BLaER1 (cell line): ENCODE measurements at regions not wholly inside any gene's neighbourhood (a gene's known extent, or its start where the extent isn't known, plus 50 kb on each side); places are given as distances from the start of the nearest gene placed in this dataset.

ENCODE experiments used
- H3K27ac ChIP-seq: shearing (Covaris generic); formaldehyde crosslinking; 2 replicates; pipeline ENCODE4 v1.8.1; 2022
- H3K27me3 ChIP-seq: shearing (Covaris generic); formaldehyde crosslinking; 2 replicates; pipeline ENCODE4 v1.8.1; 2022
- H3K36me3 ChIP-seq: shearing (Covaris generic); formaldehyde crosslinking; 2 replicates; pipeline ENCODE4 v1.8.1; 2022
- H3K4me1 ChIP-seq: shearing (Covaris generic); formaldehyde crosslinking; 2 replicates; pipeline ENCODE4 v1.8.1; 2022
- H3K4me2 ChIP-seq: shearing (Covaris generic); formaldehyde crosslinking; 2 replicates; pipeline ENCODE4 v1.8.1; 2022
- H3K4me3 ChIP-seq: shearing (Covaris generic); formaldehyde crosslinking; 2 replicates; pipeline ENCODE4 v1.8.1; 2022
- H3K9ac ChIP-seq: shearing (Covaris generic); formaldehyde crosslinking; 2 replicates; pipeline ENCODE4 v1.8.1; 2022
- H3K9me3 ChIP-seq: shearing (Covaris generic); formaldehyde crosslinking; 2 replicates; pipeline ENCODE4 v1.8.1; 2022
- H4K20me1 ChIP-seq: shearing (Covaris generic); formaldehyde crosslinking; 2 replicates; pipeline ENCODE4 v1.8.1; 2022
- Cebpa-rat ChIP-seq: shearing (Covaris generic); IDR thresholded peaks from 2 replicates; pipeline ENCODE4 v1.8.1; 2022

DNA sequence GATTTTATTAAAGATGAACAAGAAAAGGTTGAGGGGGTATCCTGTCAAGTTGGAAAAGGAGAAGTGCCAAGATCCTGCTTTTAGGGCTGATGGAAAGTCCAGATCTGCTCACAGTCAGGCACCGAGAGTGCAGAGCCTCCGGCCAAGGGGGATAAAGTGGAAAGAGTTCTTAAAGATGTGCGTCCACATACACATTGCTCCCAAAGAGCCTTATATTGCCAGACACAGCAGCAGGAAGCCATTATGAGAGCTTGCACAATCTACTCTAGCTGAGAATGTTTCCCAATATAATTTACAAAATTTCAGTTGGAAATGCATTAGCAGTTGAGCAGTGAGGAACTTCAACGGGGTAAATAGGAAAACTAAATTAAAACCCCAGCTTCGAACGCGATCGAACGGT lies 95.6 kb downstream of the SALL1 start:
- no peaks in the 10 kb centered on the region for H3K36me3 ChIP-seq
- peaks cover 26% of the 10 kb centered on the region for H3K4me1 ChIP-seq
- H4K20me1 ChIP-seq: no peaks in the 10 kb centered on the region
- H3K27me3 ChIP-seq: no peaks in the 10 kb centered on the region
- H3K9ac ChIP-seq: no peak overlapping the region
- no peak overlapping the region for H3K27ac ChIP-seq
- no peak overlapping the region for H3K4me3 ChIP-seq
- H3K9me3 ChIP-seq: 0 out of 2 replicates have a peak, but pooled peaks cover 12% of the 10 kb centered on the region
- no peak overlapping the region for H3K4me2 ChIP-seq
- TF ChIP-seq Cebpa-rat: no peak

DNA sequence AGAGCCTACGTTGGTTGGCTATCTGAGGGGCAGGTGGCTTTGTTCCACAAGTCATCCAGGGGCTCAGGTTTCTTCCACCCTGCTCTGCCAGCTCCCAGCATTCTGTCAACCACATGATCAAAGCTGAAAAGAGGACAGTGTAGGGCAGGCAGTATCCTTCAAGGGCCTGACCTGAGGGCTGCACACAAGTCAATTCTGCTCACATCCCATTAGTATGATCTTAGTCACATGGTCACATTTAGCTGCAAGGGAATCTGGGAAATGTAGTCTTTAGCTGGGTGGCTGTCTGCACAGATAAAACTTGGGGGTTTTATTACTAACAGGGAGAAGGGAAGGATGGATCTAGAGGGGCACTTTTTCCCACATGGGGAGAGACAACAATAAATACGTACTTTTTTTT lies 97.3 kb downstream of the SALL1 start:
- Histone ChIP-seq H3K4me2 (no peak overlapping the region), H3K9me3 (0 out of 2 replicates have a peak, but pooled peaks cover 12% of the 10 kb centered on the region), H3K4me1 (peaks cover 30% of the 10 kb centered on the region), H3K27me3 (no peaks in the 10 kb centered on the region), H3K9ac (no peak overlapping the region), H3K4me3 (no peak overlapping the region), H3K36me3 (no peaks in the 10 kb centered on the region), H4K20me1 (no peaks in the 10 kb centered on the region), H3K27ac (no peak overlapping the region)
- no peak for TF ChIP-seq Cebpa-rat

DNA sequence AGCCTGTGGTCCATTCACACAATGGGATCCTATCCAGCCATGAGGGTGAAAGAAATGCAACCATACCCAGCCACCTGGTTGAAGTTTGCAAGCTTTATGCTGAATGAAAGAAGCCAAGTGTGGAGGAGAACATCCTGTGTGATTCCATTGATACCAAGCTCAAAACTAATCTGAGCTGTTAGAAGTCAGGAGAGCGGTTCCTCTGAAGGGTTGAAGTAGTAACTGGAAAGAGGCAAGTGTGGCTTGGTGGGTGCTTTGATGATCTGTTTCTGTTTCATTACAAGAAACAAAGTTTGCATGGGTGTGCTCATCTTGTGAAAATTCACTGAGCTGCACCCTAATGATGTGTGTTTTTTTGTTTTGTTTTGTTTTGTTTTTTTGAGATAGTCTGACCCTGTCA lies 99.4 kb downstream of the SALL1 start:
- H3K4me1 ChIP-seq: peaks cover 25% of the 10 kb centered on the region
- H3K36me3 ChIP-seq: no peaks in the 10 kb centered on the region
- H3K27ac ChIP-seq: no peak overlapping the region
- H3K27me3 ChIP-seq: no peaks in the 10 kb centered on the region
- H3K4me3 ChIP-seq: no peak overlapping the region
- TF ChIP-seq Cebpa-rat: no peak
- 0 out of 2 replicates have a peak, but pooled peaks cover 12% of the 10 kb centered on the region for H3K9me3 ChIP-seq
- H4K20me1 ChIP-seq: no peaks in the 10 kb centered on the region
- H3K9ac ChIP-seq: no peak overlapping the region
- peak overlapping the region; percentile 45 for H3K4me2 ChIP-seq

DNA sequence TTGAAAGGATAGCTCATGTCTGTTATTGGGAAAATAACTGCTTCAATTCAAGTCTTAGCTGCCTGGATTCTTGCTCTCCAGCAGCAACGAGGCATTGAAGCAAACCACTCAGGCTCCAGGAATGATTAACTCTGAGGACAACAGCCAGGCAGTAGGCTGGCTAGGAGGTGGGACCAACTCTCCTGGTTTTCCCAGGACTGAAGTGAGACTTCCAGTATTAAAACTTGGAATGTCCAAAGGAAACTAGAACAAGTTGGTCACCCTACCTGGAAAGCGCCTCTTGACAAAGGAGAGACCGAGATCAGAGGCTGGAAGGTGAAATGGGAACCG lies 100.7 kb downstream of the SALL1 start:
- Histone ChIP-seq H3K36me3 (no peaks in the 10 kb centered on the region), H3K27me3 (no peaks in the 10 kb centered on the region), H3K9ac (no peak overlapping the region), H3K4me2 (no peak overlapping the region), H3K4me3 (no peak overlapping the region), H3K27ac (no peak overlapping the region), H3K4me1 (peaks cover 25% of the 10 kb centered on the region), H4K20me1 (no peaks in the 10 kb centered on the region), H3K9me3 (0 out of 2 replicates have a peak, but pooled peaks cover 12% of the 10 kb centered on the region)
- TF ChIP-seq Cebpa-rat: no peak

DNA sequence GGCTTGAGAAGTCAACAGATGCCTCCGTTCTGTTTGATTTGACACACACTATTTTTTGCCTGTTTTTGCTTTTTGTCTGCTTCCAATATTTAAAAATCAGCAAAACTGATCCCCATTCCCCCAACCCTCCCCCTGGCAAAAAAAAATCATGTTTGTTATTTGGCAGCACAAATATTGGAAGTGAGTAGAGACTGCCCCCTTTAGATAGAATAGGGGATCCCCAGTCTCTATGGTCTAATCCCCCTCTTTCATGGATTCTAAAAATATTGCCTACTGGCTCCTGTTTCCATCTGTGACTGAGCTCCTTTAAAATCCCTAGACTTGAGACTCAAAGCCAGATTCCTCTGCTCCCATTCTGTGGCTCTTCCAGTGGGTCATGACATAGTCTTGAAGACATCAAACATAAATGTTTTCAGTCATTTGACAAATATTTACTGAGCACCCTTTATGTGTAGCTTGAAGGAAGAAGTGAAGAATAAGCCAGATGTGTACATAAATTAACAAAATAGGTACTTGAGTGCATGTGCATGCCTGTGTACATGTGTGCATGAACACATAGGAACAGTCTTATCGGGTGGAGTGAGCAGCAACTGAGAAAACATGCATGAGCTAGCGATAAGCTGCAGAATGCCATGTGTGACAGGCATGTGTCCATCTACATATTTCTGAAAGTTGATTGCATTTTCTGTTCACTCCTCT lies 101.2 kb downstream of the SALL1 start:
- no peaks in the 10 kb centered on the region for H4K20me1 ChIP-seq
- H3K27me3 ChIP-seq: no peaks in the 10 kb centered on the region
- no peak overlapping the region for H3K4me2 ChIP-seq
- no peak overlapping the region for H3K4me3 ChIP-seq
- 0 out of 2 replicates have a peak, but pooled peaks cover 12% of the 10 kb centered on the region for H3K9me3 ChIP-seq
- H3K9ac ChIP-seq: no peak overlapping the region
- no peaks in the 10 kb centered on the region for H3K36me3 ChIP-seq
- no peak for TF ChIP-seq Cebpa-rat
- peaks cover 25% of the 10 kb centered on the region for H3K4me1 ChIP-seq
- H3K27ac ChIP-seq: no peak overlapping the region

DNA sequence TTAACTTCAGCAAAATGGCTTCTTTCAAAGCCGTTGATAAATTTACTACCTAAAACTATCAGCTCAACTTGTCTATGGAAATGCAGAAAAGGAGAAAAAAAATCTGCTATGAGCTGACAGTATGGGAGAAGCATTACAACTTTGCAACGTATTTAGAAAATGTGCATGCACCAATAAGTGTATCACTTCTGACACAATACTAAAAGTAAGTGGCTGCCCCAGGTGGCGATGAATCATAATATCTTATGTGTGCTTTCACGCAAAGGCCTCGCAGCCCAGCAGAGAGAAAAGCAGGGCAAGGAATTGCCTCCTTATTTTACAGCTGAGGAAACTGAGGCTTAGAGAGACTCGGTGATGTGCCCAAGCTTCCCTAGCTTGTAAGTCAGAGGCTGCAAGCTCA lies 101.8 kb downstream of the SALL1 start:
- Histone ChIP-seq H3K27ac (no peak overlapping the region), H4K20me1 (no peaks in the 10 kb centered on the region), H3K9me3 (0 out of 2 replicates have a peak, but pooled peaks cover 8% of the 10 kb centered on the region), H3K4me1 (peaks cover 28% of the 10 kb centered on the region), H3K27me3 (no peaks in the 10 kb centered on the region), H3K9ac (no peak overlapping the region), H3K4me3 (no peak overlapping the region), H3K36me3 (no peaks in the 10 kb centered on the region), H3K4me2 (no peak overlapping the region)
- no peak for TF ChIP-seq Cebpa-rat

DNA sequence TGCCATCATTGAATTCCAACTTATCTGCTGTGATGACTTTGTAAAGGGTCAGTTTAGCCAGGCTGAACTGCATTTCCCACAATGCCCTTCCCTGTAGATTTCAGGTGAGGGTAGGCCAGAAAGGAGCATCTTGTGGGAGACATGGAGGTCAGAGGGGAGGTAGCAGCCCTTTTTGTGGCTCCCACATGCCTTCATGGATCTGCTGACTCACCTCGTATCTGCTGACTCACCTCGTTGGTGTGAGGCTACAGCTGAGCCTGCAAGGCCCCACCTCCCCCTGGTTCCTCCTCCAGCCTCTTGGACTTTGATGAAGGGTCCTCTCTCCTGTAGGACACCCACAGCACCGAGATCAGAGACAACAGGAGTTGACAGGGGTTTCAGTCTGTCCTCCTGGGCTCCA lies 102.5 kb downstream of the SALL1 start:
- Histone ChIP-seq H3K4me1 (peaks cover 34% of the 10 kb centered on the region), H3K27me3 (no peaks in the 10 kb centered on the region), H3K36me3 (no peaks in the 10 kb centered on the region), H3K9me3 (0 out of 2 replicates have a peak, but pooled peaks cover under 1% of the 10 kb centered on the region), H3K9ac (no peak overlapping the region), H4K20me1 (no peaks in the 10 kb centered on the region), H3K27ac (no peak overlapping the region; the same call in 1 of the 2 replicates), H3K4me3 (no peak overlapping the region), H3K4me2 (0 out of 2 replicates have a peak overlapping the region, but pooled peaks have one; percentile 12)
- no peak for TF ChIP-seq Cebpa-rat

DNA sequence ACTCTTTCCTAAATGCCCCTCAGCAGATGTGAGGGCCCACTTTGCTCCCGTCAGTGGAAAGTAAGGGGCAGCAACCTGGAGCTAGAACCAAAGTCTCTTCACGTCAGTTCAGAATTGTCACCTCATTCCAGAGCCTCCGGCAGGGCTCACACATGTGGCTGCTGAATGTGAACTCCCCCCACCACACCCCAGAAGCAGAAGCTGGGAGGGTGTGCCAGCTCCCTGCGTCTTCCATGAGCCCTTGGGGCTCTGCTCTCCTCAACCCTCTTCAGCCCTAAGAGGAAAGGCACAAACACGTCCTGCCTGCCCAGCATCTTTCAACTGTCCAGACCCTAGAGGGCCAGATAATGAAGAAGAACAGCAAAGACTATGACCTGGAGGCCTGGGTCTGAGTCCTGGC lies 105.3 kb downstream of the SALL1 start:
- no peak overlapping the region for H3K27ac ChIP-seq
- TF ChIP-seq Cebpa-rat: no peak

DNA sequence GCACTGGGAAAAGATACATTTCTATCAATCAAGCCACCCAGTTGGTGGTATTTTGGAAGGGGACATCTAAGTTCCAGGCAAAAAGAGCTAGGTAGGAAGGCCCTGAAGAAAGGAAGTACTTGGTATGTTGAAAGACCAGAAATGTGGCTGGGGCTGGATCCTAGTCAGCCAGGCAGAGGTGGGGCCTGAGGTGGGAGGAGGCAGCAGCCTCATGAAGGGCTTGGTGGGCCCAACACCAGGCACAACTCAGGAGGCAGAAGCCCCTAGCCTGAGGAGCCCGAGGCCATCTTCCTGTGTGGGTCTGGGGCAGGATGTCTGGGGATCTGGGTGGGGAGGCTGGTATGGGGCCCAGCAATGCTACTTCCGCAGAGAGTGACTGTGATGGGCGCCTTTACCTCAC lies 105.9 kb downstream of the SALL1 start:
- no peak for TF ChIP-seq Cebpa-rat
- H3K27ac ChIP-seq: no peak overlapping the region

More for the DNA sequence above, 105.3 kb downstream of the SALL1 start:
- peaks cover 25% of the 10 kb centered on the region for H3K4me1 ChIP-seq
- H3K27me3 ChIP-seq: no peaks in the 10 kb centered on the region
- H3K36me3 ChIP-seq: no peaks in the 10 kb centered on the region
- no peak overlapping the region for H3K4me2 ChIP-seq
- H3K4me3 ChIP-seq: no peak overlapping the region
- no peaks in the 10 kb centered on the region for H3K9me3 ChIP-seq
- no peak overlapping the region for H3K9ac ChIP-seq
- H4K20me1 ChIP-seq: no peaks in the 10 kb centered on the region

DNA sequence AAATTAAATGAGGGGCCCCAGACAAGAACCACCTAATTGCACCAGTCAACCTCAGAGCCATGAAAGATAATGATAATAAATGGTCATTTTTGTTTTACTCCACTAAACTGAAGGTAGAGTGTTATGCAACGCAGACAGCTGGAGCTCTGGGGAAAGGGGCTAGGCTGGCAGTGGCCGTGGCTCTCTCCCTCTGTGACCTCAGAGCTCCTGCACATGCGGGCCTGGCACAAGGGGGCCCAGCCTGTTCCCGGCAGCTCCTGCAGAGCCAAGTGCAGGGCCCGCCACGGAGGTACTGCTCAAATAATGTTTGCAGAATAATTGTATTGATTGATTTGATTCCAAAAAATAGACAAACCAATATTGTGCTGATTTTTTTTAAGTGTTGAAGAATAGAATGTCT lies 109.5 kb downstream of the SALL1 start:
- no peak overlapping the region for H3K4me3 ChIP-seq
- no peaks in the 10 kb centered on the region for H4K20me1 ChIP-seq
- TF ChIP-seq Cebpa-rat: no peak
- H3K4me1 ChIP-seq: peaks cover 40% of the 10 kb centered on the region
- no peak overlapping the region for H3K27ac ChIP-seq
- no peaks in the 10 kb centered on the region for H3K9me3 ChIP-seq
- no peaks in the 10 kb centered on the region for H3K27me3 ChIP-seq
- H3K4me2 ChIP-seq: no peak overlapping the region; the same call in 1 of the 2 replicates
- H3K9ac ChIP-seq: no peak overlapping the region
- H3K36me3 ChIP-seq: no peaks in the 10 kb centered on the region

More for the DNA sequence above, 105.9 kb downstream of the SALL1 start:
- Histone ChIP-seq H3K9me3 (no peaks in the 10 kb centered on the region), H3K4me2 (no peak overlapping the region), H3K4me1 (peaks cover 27% of the 10 kb centered on the region), H3K36me3 (no peaks in the 10 kb centered on the region), H3K4me3 (no peak overlapping the region), H3K27me3 (no peaks in the 10 kb centered on the region), H3K9ac (no peak overlapping the region), H4K20me1 (no peaks in the 10 kb centered on the region)
